MV-4-11 (cell line): ENCODE measurements at regions not wholly inside any gene's neighbourhood (a gene's known extent, or its start where the extent isn't known, plus 50 kb on each side); places are given as distances from the start of the nearest gene placed in this dataset.

Source experiments
- DNase-seq: peaks from one replicate; lab custom pipeline; 2025; lab: John Stamatoyannopoulos, UW

GRCh38 chr1:115577513-115577912, 64.3 kb upstream of the VANGL1 start:
- DNase-seq: no peak

DNA sequence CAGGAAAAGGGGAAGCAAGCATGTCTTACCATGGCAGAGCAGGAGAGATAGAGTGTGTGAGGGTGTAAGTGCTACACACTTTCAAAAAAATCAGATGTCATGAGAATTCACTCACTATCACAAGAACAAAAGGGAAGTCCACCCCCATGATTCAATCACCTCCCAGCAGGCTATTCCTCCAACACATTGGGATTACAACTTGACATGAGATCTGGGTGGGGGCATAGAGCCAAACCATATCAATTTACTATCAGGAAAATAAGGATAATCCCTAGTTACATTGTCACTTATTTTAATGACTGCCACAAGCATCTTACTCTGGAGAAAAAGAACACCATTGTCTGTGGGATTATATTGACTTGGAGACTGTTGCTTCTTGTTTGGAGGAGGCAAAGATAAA, 66.1 kb upstream of the VANGL1 start:
- no peak for DNase-seq

- no peak for DNase-seq
Measured at GRCh38 chr1:115572710-115573109, 69.1 kb upstream of the VANGL1 start.

DNA sequence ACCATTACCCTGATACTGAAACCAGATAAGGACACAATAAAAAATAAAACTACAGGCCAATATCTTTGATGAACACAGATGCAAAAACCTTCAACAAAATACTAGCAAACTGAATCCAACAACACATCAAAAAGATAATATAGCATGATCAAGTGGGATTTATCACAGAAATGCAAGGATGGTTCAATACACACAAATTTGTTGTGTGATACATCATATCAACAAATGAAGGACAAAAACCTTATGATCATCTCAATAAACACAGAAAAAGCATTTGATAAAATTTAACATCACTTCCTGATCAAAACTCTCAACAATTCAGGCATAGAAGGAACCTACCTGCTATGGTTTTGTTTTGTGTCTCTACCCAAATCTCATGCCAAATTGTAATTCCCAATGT, 74.3 kb upstream of the VANGL1 start:
- DNase-seq: no peak

GRCh38 chr1:115565791-115566190, 76.0 kb upstream of the VANGL1 start:
- DNase-seq: no peak

DNA sequence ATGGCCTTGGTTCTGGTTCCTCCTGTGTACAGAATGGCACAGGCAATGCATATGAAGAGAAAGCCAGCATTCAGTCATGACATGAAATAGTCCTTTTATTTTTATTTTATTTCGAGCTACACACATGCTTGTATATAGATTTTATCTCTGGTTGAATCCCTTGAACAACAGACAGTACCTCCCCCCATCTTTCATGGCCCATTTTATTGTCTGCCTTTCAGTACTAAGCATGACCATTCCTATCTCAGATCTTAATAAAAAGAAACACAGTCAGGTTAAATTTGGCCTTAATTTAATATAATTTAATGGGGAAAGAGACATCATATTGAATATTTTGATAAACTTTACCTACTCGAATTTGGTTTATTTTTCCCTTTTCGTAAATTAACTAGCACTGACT, 76.4 kb upstream of the VANGL1 start:
- no peak for DNase-seq

GRCh38 chr1:115564201-115564600, 77.6 kb upstream of the VANGL1 start:
- DNase-seq: no peak

GRCh38 chr1:115560027-115560426, 81.7 kb upstream of the VANGL1 start:
- DNase-seq: no peak

DNA sequence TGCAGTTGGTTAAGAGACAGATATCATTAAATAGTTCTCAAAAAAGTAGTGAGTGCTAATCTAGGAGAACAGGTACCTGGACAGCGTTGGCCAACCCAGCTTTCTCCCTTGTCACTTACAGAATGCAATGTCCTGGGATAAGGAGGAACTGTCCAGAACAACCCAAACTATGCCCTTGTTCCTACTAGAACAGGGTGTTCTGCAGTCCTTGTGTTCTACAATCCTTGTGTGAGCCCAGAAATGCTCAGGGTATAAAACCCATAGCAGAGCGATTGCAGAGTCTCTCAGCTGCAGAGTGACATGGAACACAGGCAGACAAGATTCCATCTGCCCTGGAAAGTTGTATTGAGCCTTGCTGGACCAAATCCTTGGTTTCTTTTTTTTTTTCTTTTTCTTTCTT, 83.5 kb upstream of the VANGL1 start:
- no peak for DNase-seq

DNA sequence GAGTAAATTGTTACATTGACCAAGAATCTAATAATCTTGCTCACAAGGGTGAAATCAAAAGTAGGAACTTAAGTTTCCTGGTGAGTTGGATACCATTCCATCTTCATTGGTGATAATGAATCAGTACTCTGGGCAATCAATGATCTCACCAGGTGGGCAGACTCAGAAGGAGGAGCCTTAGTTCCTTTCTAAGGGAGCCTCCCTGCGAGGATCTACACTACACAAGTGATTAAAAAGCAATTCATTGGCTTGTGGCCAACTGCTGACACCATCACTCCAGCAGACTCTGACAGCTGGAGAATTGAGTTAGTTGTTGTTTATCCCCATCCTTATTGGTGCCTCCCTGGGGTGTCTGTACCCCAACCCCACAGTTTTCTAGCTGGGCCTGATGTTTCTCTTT, 84.1 kb upstream of the VANGL1 start:
- no peak for DNase-seq

DNA sequence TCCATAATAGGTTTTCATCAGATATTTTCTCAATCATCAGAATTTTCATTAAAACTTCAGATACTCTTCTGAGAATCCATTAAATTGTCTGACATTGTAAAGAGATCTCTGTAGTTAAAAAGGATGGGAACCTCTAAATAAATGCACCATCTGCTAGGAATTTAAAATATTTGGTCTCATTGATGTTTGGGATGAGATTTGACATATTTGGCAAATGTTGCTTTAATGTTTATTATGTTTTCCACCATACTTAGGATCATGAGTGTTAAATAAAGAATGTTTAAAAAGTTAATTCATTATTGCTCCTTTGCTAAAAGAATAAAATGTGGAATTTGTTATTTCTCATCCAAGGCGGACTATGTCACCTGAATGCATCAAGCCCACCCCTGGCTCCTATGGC, 85.5 kb upstream of the VANGL1 start:
- DNase-seq: no peak

DNA sequence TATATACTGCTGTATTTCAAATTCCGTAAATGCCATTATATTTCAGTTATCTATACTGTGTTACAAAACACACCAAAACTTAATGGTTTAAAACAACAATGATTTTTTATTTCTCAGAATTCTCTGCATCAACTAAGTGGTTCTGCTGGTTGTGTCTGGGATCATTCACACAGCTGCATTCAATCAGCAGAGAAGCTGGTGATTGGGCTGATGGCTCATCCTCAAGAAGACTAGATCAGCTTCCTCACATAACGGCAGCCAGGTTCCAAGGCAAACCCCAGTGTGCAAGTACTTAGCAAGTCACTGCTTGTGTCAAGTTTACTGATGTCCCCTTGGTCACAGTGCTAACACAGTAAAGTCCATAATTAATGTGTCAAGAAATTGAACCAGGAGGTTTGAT, 86.3 kb upstream of the VANGL1 start:
- DNase-seq: no peak

GRCh38 chr1:115547696-115548095, 94.1 kb upstream of the VANGL1 start:
- no peak for DNase-seq

DNA sequence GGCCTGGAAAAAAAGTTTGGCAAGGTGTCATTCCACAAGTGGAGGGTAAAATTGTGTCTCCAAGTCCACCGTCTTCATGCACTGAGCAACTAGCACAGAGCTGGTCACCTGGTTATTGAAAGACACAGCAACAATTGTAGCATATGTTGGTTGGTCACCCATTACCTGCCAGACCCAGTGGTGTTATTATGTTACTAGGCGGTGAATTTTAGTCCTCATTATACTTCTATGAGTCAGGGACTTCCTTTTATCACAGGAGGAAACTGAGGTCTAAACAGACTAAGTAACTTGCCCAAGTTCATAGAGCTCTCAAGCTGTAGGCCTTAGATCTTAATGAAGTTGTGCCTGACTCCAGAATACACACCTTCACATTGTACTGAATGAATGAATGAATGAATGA, 94.9 kb upstream of the VANGL1 start:
- no peak for DNase-seq

DNA sequence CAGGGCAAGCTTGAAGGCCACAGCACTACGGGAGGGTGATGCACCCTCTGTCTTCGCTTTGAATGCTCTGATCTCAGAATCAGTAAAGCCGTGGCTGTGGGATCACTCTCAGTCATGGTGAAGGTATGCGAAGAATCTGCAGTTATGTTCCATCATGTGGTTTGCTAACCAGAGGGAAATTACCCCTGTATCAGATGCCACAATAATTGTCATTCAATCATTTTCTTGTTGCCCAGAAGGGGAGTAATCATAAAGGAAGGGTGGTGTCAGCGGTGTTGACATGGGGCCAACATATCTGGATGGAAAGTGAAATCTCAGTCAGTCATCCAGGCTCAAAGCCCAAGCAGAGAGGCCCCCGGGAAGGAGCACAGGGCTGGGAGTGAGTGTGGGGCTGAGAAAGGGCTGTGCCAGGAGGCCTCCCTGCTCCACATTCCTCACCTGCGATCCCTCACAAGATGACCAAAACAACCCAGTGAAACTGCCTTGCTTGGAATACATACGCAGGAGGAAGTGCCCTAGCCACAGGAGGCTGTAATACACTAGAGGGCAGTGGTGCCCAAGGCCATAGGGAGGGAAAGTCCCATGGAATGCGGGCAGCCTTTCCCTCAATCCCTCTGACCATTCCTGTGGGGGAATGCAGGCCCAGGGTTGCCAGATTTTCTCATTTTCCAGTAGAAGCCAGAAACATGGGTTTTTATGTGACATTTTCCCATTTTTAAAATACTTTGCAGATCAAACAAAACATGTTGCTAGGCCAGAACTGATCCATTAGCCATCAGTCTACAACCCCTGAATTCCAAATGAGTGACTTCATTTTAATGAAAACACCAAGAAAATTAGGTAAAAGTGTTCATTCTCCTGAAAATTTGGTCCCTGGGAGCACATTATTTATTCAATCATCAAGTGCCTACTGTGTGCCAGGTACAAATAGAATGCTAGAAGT, 95.7 kb upstream of the VANGL1 start:
- no peak for DNase-seq

DNA sequence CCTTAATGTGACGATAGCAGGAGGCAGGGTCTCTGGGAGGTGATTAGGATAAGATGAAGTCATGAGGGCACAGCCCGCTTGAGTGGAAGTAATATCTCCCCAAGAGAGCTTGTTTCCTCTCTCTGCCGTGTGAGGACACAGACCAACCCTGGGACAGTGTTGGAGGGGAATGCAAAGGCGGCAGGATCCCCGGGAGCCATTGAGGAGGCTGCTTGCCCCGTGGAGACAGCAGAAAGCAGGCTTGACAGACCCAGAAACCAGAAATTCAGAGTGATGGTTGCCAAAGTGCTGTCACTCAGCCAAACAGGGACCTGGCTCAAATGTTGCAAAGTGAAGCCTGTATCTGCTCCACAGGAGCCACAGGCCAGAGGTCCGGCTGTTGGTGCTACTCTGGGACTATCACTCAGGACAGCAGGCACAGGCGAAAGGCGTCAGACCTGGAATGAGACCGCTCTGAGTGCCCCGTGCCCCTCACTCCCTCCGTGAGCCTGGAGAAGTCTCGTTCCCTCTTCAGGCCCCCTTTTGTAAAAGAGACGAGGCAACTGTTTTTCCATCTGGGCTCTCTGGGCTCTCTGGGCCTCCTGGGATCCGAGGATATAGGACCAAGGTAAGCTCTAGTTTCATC, 96.6 kb upstream of the VANGL1 start:
- no peak for DNase-seq

DNA sequence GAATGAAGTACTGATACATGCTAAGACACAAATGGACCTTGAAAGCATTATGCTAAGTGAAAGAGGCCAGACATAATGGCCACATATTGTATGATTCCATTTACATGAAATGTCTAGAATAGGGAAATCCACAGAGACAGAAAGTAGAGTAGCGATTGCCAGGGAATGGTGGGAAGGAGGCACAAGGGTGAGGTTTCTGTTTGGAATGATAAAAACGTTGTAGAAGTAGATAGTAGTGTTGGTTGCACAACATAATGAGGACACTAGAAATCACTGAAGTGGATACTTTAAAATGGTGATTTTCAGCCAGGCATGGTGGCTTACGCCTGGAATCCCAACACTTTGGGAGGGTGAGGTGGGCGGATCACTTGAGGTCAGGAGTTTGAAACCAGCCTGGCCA, 97.6 kb upstream of the VANGL1 start:
- DNase-seq: no peak

DNA sequence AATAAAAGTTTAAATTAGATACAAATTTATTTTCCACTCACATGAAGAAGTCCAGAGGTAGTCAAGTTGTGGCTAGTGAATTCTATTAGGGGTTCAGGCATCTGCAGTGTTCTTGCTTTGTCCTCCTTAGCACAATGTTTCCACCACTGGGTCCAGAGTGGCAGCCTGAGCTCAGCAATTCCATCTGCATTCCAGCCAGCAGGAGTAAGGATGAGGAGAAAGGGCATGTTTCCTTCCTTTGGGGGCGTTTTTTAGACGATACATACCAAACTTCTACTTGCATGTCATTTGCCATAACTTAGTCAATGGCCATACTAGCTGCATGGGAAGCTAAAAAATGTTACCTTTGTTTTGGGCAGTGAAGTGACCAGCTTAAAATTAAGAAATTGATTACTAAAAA, 98.5 kb upstream of the VANGL1 start:
- no peak for DNase-seq

- DNase-seq: no peak
Measured at GRCh38 chr1:115539736-115540135, 102.0 kb upstream of the VANGL1 start.

GRCh38 chr1:115539061-115539460, 102.7 kb upstream of the VANGL1 start:
- no peak for DNase-seq

DNA sequence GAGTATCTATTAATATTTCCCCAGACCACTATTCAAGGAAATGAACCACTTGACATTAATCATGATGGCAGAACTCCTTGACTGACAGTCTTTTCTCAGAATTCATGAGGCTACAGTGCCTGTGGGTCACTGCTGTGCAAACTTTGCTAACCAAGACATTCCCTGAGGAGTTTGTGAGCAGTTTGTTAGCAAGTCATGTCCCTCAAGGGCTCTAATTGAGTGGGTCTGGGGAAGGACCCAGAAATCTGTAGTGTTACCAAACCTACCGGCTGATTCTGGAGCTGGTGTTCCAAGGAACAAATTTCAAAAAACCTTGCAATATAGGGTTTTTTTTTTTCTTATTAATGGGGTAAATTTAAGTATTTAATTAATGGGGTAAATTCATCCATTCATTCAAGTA, 103.2 kb upstream of the VANGL1 start:
- no peak for DNase-seq

GRCh38 chr1:115537415-115537814, 104.4 kb upstream of the VANGL1 start:
- DNase-seq: no peak

GRCh38 chr1:115536279-115536816, 105.4 kb upstream of the VANGL1 start:
- DNase-seq: no peak
